ENCODE measurements at regions not wholly inside any gene's neighbourhood (a gene's known extent, or its start where the extent isn't known, plus 50 kb on each side); places are given as distances from the start of the nearest gene placed in this dataset.

GRCh38 chr3:40841131-40841530 is 316.4 kb downstream of the ZNF621 start:
- H3K9ac ChIP-seq (ENCODE audit: insufficient read depth, low read length, poor library complexity, severe bottlenecking): no peak overlapping the region
- no peaks in the 10 kb centered on the region for H3K79me2 ChIP-seq (ENCODE audit: insufficient read depth, low read length)
- H3K36me3 Mint-ChIP-seq: no peaks in the 10 kb centered on the region
- H3K27ac ChIP-seq (ENCODE audit: low read depth in 1 of 2, low read length in 2 of 2): no peak overlapping the region
- no peak overlapping the region for H3K4me2 ChIP-seq (replicated peaks; ENCODE audit: extremely low read depth, low read length, poor library complexity, severe bottlenecking)
- no peak for DNase-seq
- no peak overlapping the region for H2AFZ ChIP-seq (ENCODE audit: insufficient read depth, low read depth, low read length, poor library complexity, severe bottlenecking)
- no peaks in the 10 kb centered on the region for H3K27me3 ChIP-seq (ENCODE audit: control insufficient read depth in 2 of 2, insufficient read depth in 2 of 2, low read length in 2 of 2)
- H3K4me1 Mint-ChIP-seq: no peaks in the 10 kb centered on the region
- peaks cover 1 to 11% (median 6%) of the 10 kb centered on the region in 7 donors for H3K9me3 Mint-ChIP-seq
- WGBS (ENCODE audit: insufficient coverage): no CpG with 5 or more reads among the region's 1 CpG
- peaks cover 0 to 2% (median 0%) of the 10 kb centered on the region in 3 donors for H3K27me3 Mint-ChIP-seq (ENCODE audit: low read depth in 3 of 3)
- H3K4me3 ChIP-seq (replicated peaks in 1 of 3; ENCODE audit: low read depth in 2 of 3, low read length in 3 of 3): no peak overlapping the region
- no peak overlapping the region for H3K27ac Mint-ChIP-seq
- no peaks in the 10 kb centered on the region for H4K20me1 ChIP-seq (ENCODE audit: insufficient read depth, low read length)
- H3K9me3 ChIP-seq (replicated peaks in 1 of 2; ENCODE audit: control insufficient read depth in 1 of 2, insufficient read depth in 1 of 2, low read length in 2 of 2): peaks cover 0 to 6% of the 10 kb centered on the region in 2 donors
- no peak for TF ChIP-seq CTCF (IDR thresholded peaks at IDR 0.05)
- no peaks in the 10 kb centered on the region for H3K36me3 ChIP-seq (replicated peaks in 1 of 2; ENCODE audit: control insufficient read depth in 1 of 2, insufficient read depth in 2 of 2, low read length in 2 of 2)
- H3K4me3 Mint-ChIP-seq: no peak overlapping the region
- intact Hi-C loops (cut with micrococcal nuclease): no loop called here
- no peaks in the 10 kb centered on the region for H3K4me1 ChIP-seq (ENCODE audit: control insufficient read depth in 1 of 2, insufficient read depth in 2 of 2, low read length in 2 of 2)

- H2AFZ ChIP-seq (ENCODE audit: insufficient read depth, low read depth, low read length, poor library complexity, severe bottlenecking): no peak overlapping the region
- no peak for DNase-seq
- no peak overlapping the region for H3K4me3 Mint-ChIP-seq
- H3K9ac ChIP-seq (ENCODE audit: insufficient read depth, low read length, poor library complexity, severe bottlenecking): no peak overlapping the region
- H3K27ac Mint-ChIP-seq: no peak overlapping the region
- H3K9me3 Mint-ChIP-seq: peaks cover 1 to 11% (median 6%) of the 10 kb centered on the region in 7 donors
- H3K4me1 Mint-ChIP-seq: no peaks in the 10 kb centered on the region
- TF ChIP-seq CTCF (IDR thresholded peaks at IDR 0.05): no peak
- H3K36me3 ChIP-seq (replicated peaks in 1 of 2; ENCODE audit: control insufficient read depth in 1 of 2, insufficient read depth in 2 of 2, low read length in 2 of 2): no peaks in the 10 kb centered on the region
- no peaks in the 10 kb centered on the region for H4K20me1 ChIP-seq (ENCODE audit: insufficient read depth, low read length)
- no peak overlapping the region for H3K4me3 ChIP-seq (replicated peaks in 1 of 3; ENCODE audit: low read depth in 2 of 3, low read length in 3 of 3)
- intact Hi-C loops (cut with micrococcal nuclease): no loop called here
- no peak overlapping the region for H3K4me2 ChIP-seq (replicated peaks; ENCODE audit: extremely low read depth, low read length, poor library complexity, severe bottlenecking)
- no peaks in the 10 kb centered on the region for H3K27me3 ChIP-seq (ENCODE audit: control insufficient read depth in 2 of 2, insufficient read depth in 2 of 2, low read length in 2 of 2)
- H3K27me3 Mint-ChIP-seq (ENCODE audit: low read depth in 3 of 3): peaks cover 0 to 2% (median 0%) of the 10 kb centered on the region in 3 donors
- no peaks in the 10 kb centered on the region for H3K36me3 Mint-ChIP-seq
- H3K27ac ChIP-seq (ENCODE audit: low read depth in 1 of 2, low read length in 2 of 2): no peak overlapping the region
- H3K9me3 ChIP-seq (replicated peaks in 1 of 2; ENCODE audit: control insufficient read depth in 1 of 2, insufficient read depth in 1 of 2, low read length in 2 of 2): peaks cover 0 to 6% of the 10 kb centered on the region in 2 donors
- H3K79me2 ChIP-seq (ENCODE audit: insufficient read depth, low read length): no peaks in the 10 kb centered on the region
- no peaks in the 10 kb centered on the region for H3K4me1 ChIP-seq (ENCODE audit: control insufficient read depth in 1 of 2, insufficient read depth in 2 of 2, low read length in 2 of 2)
These were observed 316.9 kb downstream of the ZNF621 start for GRCh38 chr3:40841570-40842109.

All from CD14-positive monocyte (primary cell).